ENCODE measurements at regions not wholly inside any gene's neighbourhood (a gene's known extent, or its start where the extent isn't known, plus 50 kb on each side); places are given as distances from the start of the nearest gene placed in this dataset.

DNA sequence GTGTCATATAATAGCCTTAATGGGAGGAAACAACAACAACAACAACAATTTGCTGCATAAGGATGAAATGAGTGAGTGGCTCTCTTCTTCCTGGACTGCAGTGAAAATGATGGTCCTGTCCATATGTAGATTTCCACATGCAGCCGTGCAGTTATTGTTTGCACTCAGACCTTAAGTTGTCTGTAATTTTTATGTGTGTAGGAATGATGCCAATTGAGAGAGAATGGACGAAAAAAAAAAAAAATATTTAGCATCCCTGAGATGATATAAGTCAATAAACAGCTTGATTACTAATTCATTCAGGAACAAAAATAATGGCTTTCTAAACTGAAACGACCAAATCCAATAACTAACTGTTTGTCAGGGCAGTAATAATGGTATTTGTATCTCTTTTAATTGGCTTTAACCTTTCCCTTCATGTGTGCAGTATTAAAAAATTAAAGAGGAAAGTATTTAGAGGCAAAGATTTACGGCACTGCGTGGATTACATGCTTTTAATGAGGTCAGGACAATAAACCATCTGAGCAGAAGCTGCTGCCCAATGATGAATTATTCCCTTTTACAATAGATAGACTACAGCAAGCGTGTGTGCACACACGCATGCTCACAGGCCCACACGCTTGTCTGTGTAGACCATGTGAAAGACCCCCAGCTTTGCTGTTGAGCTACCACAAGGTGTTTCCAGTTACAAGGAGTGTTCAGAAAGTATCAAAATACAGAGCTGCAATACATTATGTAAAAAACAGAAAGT, 459.5 kb upstream of the WWC1 start:
- Histone ChIP-seq H3K27me3 (ENCODE audit: control insufficient read depth, insufficient read depth, low read length) (no peaks in the 10 kb centered on the region), H3K36me3 (ENCODE audit: control insufficient read depth, insufficient read depth, low read length) (no peaks in the 10 kb centered on the region), H3K27ac (ENCODE audit: low read length) (no peak overlapping the region), H3K4me1 (ENCODE audit: control insufficient read depth, insufficient read depth, low read length) (no peaks in the 10 kb centered on the region), H3K4me3 (ENCODE audit: low read length) (no peak overlapping the region), H3K9me3 (ENCODE audit: control insufficient read depth, low read depth, low read length) (no peaks in the 10 kb centered on the region)
- WGBS (ENCODE audit: insufficient coverage, low lambda C conversion rate): no CpG with 5 or more reads among the region's 8 CpGs
- DNase-seq: no peak

DNA sequence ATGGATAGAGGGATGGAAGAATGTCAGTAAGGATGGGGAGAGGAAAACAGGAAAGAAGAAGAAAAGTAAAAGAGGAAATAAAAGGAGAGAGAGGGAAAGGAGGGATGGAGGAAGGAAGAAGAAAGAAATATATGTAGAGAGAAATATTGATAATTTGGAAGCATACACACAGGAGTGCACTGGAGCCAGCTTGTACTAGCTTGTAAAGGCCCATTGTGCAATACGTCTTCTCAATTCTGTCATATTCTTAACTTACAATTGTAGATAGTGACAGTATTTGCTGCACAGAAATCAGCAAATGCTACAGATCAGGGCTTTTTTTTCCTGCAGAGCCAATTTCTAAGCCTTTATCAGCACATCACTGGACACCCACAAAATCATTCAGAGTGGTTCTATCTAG, 458.8 kb upstream of the WWC1 start:
- Histone ChIP-seq H3K4me3 (ENCODE audit: low read length) (no peak overlapping the region), H3K27me3 (ENCODE audit: control insufficient read depth, insufficient read depth, low read length) (no peaks in the 10 kb centered on the region), H3K27ac (ENCODE audit: low read length) (no peak overlapping the region), H3K9me3 (ENCODE audit: control insufficient read depth, low read depth, low read length) (no peaks in the 10 kb centered on the region), H3K4me1 (ENCODE audit: control insufficient read depth, insufficient read depth, low read length) (no peaks in the 10 kb centered on the region), H3K36me3 (ENCODE audit: control insufficient read depth, insufficient read depth, low read length) (no peaks in the 10 kb centered on the region)
- no CpG with 5 or more reads among the region's 1 CpG for WGBS (ENCODE audit: insufficient coverage, low lambda C conversion rate)
- no peak for DNase-seq

DNA sequence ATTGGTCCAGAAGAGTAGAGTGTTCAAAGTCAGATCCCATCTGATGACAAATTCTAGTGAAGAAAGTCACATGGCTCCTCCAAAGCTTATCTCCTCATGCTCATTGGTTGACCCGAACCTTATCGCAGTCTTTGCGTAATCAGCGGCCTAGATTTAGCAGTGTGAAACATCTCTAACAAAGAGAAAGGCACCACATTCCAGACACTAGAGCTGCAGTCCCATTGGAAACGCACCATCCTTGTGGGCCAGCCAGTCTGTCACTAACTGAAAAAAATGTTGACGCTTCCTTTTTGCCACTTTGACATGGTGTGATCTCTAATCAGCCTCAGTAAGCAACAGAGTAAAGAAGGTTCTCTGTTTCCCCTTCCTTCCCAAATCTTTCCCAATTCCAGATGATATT, 458.0 kb upstream of the WWC1 start:
- H3K4me1 ChIP-seq (ENCODE audit: control insufficient read depth, insufficient read depth, low read length): no peaks in the 10 kb centered on the region
- WGBS (ENCODE audit: insufficient coverage, low lambda C conversion rate): no CpG with 5 or more reads among the region's 6 CpGs

DNA sequence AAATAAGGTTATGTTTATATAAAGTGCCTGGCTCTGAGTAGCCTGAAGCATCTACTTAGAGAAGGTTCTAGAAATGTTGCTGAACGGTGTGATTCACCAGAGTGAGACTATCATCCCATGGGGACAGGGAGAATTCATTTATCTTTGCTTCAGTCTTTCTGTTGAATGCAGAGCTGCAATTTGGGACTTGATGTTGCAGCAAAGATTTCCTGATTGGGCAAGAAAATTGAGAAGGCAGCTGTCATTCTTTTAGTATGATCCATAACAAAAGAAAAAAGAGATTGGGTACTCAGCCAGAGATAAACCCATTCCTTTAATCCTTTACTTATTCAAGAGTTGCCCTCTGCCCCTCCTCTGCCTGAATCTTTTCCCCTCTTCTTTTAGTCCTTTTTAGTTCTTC, 456.3 kb upstream of the WWC1 start:
- no peaks in the 10 kb centered on the region for H3K9me3 ChIP-seq (ENCODE audit: control insufficient read depth, low read depth, low read length)
- no peaks in the 10 kb centered on the region for H3K36me3 ChIP-seq (ENCODE audit: control insufficient read depth, insufficient read depth, low read length)
- no peak for DNase-seq
- no peaks in the 10 kb centered on the region for H3K4me1 ChIP-seq (ENCODE audit: control insufficient read depth, insufficient read depth, low read length)
- no peak overlapping the region for H3K27ac ChIP-seq (ENCODE audit: low read length)
- no CpG with 5 or more reads among the region's 1 CpG for WGBS (ENCODE audit: insufficient coverage, low lambda C conversion rate)
- no peaks in the 10 kb centered on the region for H3K27me3 ChIP-seq (ENCODE audit: control insufficient read depth, insufficient read depth, low read length)
- H3K4me3 ChIP-seq (ENCODE audit: low read length): no peak overlapping the region

More for the DNA sequence above, 458.0 kb upstream of the WWC1 start:
- Histone ChIP-seq H3K9me3 (ENCODE audit: control insufficient read depth, low read depth, low read length) (no peaks in the 10 kb centered on the region), H3K27ac (ENCODE audit: low read length) (no peak overlapping the region), H3K36me3 (ENCODE audit: control insufficient read depth, insufficient read depth, low read length) (no peaks in the 10 kb centered on the region), H3K27me3 (ENCODE audit: control insufficient read depth, insufficient read depth, low read length) (no peaks in the 10 kb centered on the region), H3K4me3 (ENCODE audit: low read length) (no peak overlapping the region)
- DNase-seq: no peak

DNA sequence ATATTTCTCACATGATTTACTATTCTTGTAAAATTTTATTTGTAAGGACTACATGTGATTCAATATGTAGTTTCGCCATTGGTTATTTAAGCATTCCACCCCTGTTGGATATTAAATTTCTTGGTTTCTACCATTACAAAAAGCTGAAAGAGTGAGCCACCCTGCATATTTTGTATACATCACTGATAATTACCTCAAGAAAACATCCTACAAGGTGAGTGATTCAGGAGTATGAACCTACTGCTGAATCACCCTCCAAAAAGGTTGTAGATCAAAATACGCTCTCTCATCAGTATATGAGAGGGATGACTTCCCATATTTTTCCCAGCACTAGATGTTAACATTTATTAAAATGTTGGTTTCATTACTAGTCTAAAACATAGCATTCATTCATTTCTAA, 454.3 kb upstream of the WWC1 start:
- Histone ChIP-seq H3K27ac (ENCODE audit: low read length) (no peak overlapping the region), H3K36me3 (ENCODE audit: control insufficient read depth, insufficient read depth, low read length) (no peaks in the 10 kb centered on the region), H3K4me3 (ENCODE audit: low read length) (no peak overlapping the region), H3K27me3 (ENCODE audit: control insufficient read depth, insufficient read depth, low read length) (no peaks in the 10 kb centered on the region), H3K4me1 (ENCODE audit: control insufficient read depth, insufficient read depth, low read length) (no peaks in the 10 kb centered on the region), H3K9me3 (ENCODE audit: control insufficient read depth, low read depth, low read length) (no peaks in the 10 kb centered on the region)
- DNase-seq: no peak
- WGBS (ENCODE audit: insufficient coverage, low lambda C conversion rate): 100% methylated on average over 1 of the region's 2 CpGs

DNA sequence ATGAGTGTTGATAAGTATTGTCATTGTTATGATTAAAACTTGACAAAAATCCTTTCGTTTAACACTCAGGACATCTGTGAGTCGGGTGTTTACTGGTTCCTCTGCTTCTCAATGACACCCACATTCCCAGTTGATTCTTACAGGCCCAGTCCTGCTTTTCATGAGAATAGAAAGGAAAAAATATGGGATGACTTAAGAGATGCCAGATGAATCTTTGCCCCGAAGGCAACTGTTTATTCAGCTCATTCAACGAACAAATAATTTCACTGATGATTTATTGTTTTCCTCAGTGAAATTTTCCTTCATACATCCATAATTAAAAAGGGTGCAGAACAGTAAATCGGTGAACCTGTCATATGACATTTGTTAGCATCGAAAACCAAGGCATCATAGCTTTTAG, 452.4 kb upstream of the WWC1 start:
- Histone ChIP-seq H3K9me3 (ENCODE audit: control insufficient read depth, low read depth, low read length) (no peaks in the 10 kb centered on the region), H3K4me1 (ENCODE audit: control insufficient read depth, insufficient read depth, low read length) (no peaks in the 10 kb centered on the region), H3K27me3 (ENCODE audit: control insufficient read depth, insufficient read depth, low read length) (no peaks in the 10 kb centered on the region), H3K36me3 (ENCODE audit: control insufficient read depth, insufficient read depth, low read length) (no peaks in the 10 kb centered on the region), H3K4me3 (ENCODE audit: low read length) (no peak overlapping the region), H3K27ac (ENCODE audit: low read length) (no peak overlapping the region)
- DNase-seq: no peak
- 75% methylated on average over 5 of the region's 6 CpGs for WGBS (ENCODE audit: insufficient coverage, low lambda C conversion rate)

DNA sequence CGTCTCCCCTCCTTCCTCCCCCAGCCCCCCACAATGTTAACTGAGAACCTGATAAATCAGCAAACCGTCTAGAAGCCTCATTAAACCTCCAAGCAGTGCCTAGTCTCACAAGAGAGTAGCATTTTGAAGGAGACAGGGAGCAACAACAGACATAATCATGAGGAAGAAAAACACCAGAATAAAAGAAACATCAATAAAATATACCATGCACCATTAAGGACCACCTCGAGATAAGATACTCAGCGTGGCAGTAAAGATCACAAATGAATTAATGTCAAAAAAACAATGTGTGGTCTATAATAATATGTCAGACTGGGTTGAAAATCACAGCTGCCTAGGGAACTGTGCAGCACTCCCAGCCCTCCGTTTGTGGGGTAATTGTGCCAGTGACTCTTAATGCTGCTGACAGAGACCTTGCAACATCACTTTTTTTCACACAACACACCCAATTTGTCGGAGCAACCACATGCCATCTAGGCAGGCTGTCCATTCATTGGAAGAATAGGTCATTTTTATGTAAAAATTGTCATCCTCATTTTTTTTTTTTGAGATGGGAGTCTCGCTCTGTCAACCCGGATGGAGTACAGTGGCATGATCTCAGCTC, 450.8 kb upstream of the WWC1 start:
- Histone ChIP-seq H3K27ac (ENCODE audit: low read length) (no peak overlapping the region), H3K4me3 (ENCODE audit: low read length) (no peak overlapping the region), H3K4me1 (ENCODE audit: control insufficient read depth, insufficient read depth, low read length) (no peaks in the 10 kb centered on the region), H3K9me3 (ENCODE audit: control insufficient read depth, low read depth, low read length) (no peaks in the 10 kb centered on the region), H3K27me3 (ENCODE audit: control insufficient read depth, insufficient read depth, low read length) (no peaks in the 10 kb centered on the region), H3K36me3 (ENCODE audit: control insufficient read depth, insufficient read depth, low read length) (no peaks in the 10 kb centered on the region)
- no peak for DNase-seq
- WGBS (ENCODE audit: insufficient coverage, low lambda C conversion rate): no CpG with 5 or more reads among the region's 8 CpGs

DNA sequence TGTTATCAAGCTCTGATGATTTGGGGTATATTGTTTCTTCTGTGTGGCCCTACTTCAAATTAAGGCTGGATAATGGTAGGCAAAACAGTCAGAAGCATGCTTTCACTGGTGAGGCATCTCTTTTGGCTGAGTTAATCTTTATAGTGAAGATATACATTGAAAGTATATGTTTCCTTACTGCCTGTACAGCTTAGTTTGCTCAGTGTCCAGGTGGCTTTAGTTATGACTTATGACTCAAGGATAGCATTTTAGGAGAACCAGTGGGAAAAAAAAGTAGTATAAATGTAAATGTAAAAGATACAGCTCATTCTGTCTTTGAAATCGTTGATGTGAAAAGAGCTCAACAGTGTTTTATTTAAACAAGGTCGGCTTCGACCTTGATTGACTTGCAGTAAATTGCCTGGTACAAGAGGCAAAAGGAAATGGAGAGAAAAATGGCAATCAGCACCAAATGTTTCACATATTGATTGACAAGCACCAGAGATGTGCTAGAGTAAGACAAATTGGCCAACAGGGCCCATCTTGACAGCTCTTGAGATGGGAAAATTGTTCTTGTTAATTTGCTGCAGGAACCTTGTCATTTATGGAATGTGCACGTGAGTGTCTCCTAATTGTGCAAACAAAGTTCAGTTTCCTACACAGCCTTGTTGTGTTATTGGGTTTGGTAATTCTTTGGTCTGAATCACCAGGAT, 447.4 kb upstream of the WWC1 start:
- 50% methylated on average over 2 of the region's 4 CpGs for WGBS (ENCODE audit: insufficient coverage, low lambda C conversion rate)
- Histone ChIP-seq H3K4me3 (ENCODE audit: low read length) (no peak overlapping the region), H3K27me3 (ENCODE audit: control insufficient read depth, insufficient read depth, low read length) (no peaks in the 10 kb centered on the region), H3K27ac (ENCODE audit: low read length) (no peak overlapping the region), H3K36me3 (ENCODE audit: control insufficient read depth, insufficient read depth, low read length) (no peaks in the 10 kb centered on the region), H3K4me1 (ENCODE audit: control insufficient read depth, insufficient read depth, low read length) (no peaks in the 10 kb centered on the region), H3K9me3 (ENCODE audit: control insufficient read depth, low read depth, low read length) (no peaks in the 10 kb centered on the region)
- DNase-seq: no peak

DNA sequence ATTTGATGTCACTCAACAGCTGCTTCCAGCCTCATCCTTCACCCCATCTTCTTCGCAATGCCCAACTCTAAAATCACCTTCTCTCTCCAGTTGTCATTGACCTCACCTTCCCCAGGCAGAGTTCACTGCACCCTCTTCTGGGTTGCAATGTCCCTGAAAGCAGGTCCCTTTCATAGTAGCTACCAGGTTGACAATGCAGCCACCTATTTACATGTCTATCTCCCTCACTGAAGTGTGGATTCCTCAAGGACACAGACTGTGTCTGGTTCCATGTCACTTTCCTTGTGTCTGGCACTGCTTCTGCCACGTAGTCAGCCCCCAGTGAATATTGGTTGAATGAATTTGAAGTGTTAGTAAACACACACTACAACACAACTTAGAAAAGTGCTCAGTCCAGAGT, 445.5 kb upstream of the WWC1 start:
- 86% methylated on average over 1 of the region's 2 CpGs for WGBS (ENCODE audit: insufficient coverage, low lambda C conversion rate)

DNA sequence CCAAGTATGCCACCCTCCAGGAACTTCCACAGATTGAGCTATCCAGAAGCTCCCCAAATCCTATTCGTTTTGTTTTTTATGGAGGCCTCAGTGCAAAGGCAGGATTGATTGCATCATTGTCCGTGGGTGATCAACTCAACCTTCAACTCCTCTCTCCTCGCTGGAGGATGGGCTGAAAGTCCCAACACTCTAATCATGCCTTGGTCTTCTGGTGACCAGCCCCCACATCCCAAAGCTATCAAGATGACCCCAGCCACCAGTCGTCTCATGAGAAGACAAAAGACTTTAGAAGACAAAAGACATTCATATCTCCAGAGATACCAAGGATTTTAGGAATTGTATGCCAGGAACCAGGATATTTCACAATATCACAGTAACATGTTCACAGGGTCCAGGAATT, 441.6 kb upstream of the WWC1 start:
- Histone ChIP-seq H3K4me1 (ENCODE audit: control insufficient read depth, insufficient read depth, low read length) (no peaks in the 10 kb centered on the region), H3K27me3 (ENCODE audit: control insufficient read depth, insufficient read depth, low read length) (no peaks in the 10 kb centered on the region), H3K4me3 (ENCODE audit: low read length) (no peak overlapping the region), H3K9me3 (ENCODE audit: control insufficient read depth, low read depth, low read length) (no peaks in the 10 kb centered on the region), H3K36me3 (ENCODE audit: control insufficient read depth, insufficient read depth, low read length) (no peaks in the 10 kb centered on the region), H3K27ac (ENCODE audit: low read length) (no peak overlapping the region)
- no CpG with 5 or more reads among the region's 4 CpGs for WGBS (ENCODE audit: insufficient coverage, low lambda C conversion rate)
- DNase-seq: no peak

More for the DNA sequence above, 445.5 kb upstream of the WWC1 start:
- Histone ChIP-seq H3K9me3 (ENCODE audit: control insufficient read depth, low read depth, low read length) (no peaks in the 10 kb centered on the region), H3K36me3 (ENCODE audit: control insufficient read depth, insufficient read depth, low read length) (no peaks in the 10 kb centered on the region), H3K4me1 (ENCODE audit: control insufficient read depth, insufficient read depth, low read length) (no peaks in the 10 kb centered on the region), H3K4me3 (ENCODE audit: low read length) (no peak overlapping the region), H3K27me3 (ENCODE audit: control insufficient read depth, insufficient read depth, low read length) (no peaks in the 10 kb centered on the region), H3K27ac (ENCODE audit: low read length) (no peak overlapping the region)
- no peak for DNase-seq
